HCT116 (cell line): ENCODE measurements at regions not wholly inside any gene's neighbourhood (a gene's known extent, or its start where the extent isn't known, plus 50 kb on each side); places are given as distances from the start of the nearest gene placed in this dataset.

Experiments used
- ATAC-seq: fragments of 200-7000 bp; cut with Tn5 transposase; 2 replicates; pipeline ENCODE4 v1.9.1; 2020; ENCODE audit warnings: mild to moderate bottlenecking, moderate library complexity
- BruUV-seq: library from RNA; stranded (reverse); fragments of 400-500 nt; replicated peaks from 2 replicates; lab custom pipeline; 2021; lab: Mats Ljungman, UMichigan
- CTCF ChIA-PET: fragments of 300-600 bp; sonication (Branson Sonifier 250); formaldehyde crosslinking; loops from one replicate; lab custom pipeline; 2021; ENCODE audit warnings: antibody characterized with exemption; lab: Charles Lee
- POLR2A ChIA-PET: fragments of 300-600, 350-600 bp; sonication (Branson Sonifier 250); formaldehyde crosslinking; loops from one replicate; lab custom pipeline; 2021; ENCODE audit warnings: antibody characterized with exemption; lab: Charles Lee
- RAD21 ChIA-PET, 2 experiments: fragments of 300-600 bp; sonication (Branson Sonifier 250); formaldehyde crosslinking; loops; one replicate each; lab custom pipeline; 2023; ENCODE audit warnings: low total read pairs in 2 of 2; ENCODE audit not compliant: uncharacterized antibody in 2 of 2, unreplicated experiment in 2 of 2, low non-redundant PET in 1 of 2; lab: Charles Lee
- DNase-seq: peaks from one replicate; pipeline ENCODE4 v3.0.0-alpha.2; 2010; ENCODE audit warnings: low read depth, low spot score
- H2AFZ ChIP-seq: fragments of 200-600 bp; shearing (Covaris generic), sonication (generic); 2 replicates; pipeline ENCODE4 v1.6.1; 2017; ENCODE audit warnings: low read depth, mixed run types, mixed read lengths, antibody characterized with exemption, low read length; ENCODE audit not compliant: poor library complexity, severe bottlenecking
- H3K27ac ChIP-seq: 2 replicates; pipeline ENCODE4 v1.5.1; 2012; ENCODE audit warnings: low read depth, low read length
- H3K27me3 ChIP-seq: fragments of 200-600 bp; sonication (generic); 2 replicates; pipeline ENCODE4 v1.6.1; 2016; ENCODE audit warnings: mixed run types, low read length, mixed read lengths; ENCODE audit not compliant: insufficient read depth
- H3K36me3 ChIP-seq, 2 experiments: fragments of 200-500 bp in 1 of 2; fragments of 200-600 bp in 1 of 2; sonication (Bioruptor generic) in 1 of 2; sonication (generic) in 1 of 2; 2 replicates each; pipeline versions ENCODE4 v1.5.1 to v1.6.1; 2014 to 2016; ENCODE audit warnings: low read length in 2 of 2, inconsistent platforms in 1 of 2, mixed read lengths in 1 of 2, mixed run types in 1 of 2; ENCODE audit not compliant: insufficient read depth in 2 of 2, control insufficient read depth in 1 of 2
- H3K4me1 ChIP-seq, 2 experiments: fragments of 200-600 bp in 1 of 2; sonication (generic) in 1 of 2; 2 replicates each; pipeline versions ENCODE4 v1.5.1 to v1.6.1; 2012 to 2017; ENCODE audit warnings: low read length in 2 of 2, inconsistent platforms in 1 of 2, mild to moderate bottlenecking in 1 of 2, mixed read lengths in 1 of 2, mixed run types in 1 of 2, moderate library complexity in 1 of 2; ENCODE audit not compliant: insufficient read depth in 2 of 2, control insufficient read depth in 1 of 2
- H3K4me2 ChIP-seq: fragments of 200-600 bp; sonication (generic); 2 replicates; pipeline ENCODE4 v1.6.1; 2017; ENCODE audit warnings: mixed run types, low read length, mixed read lengths
- H3K4me3 ChIP-seq, 2 experiments: fragments of 200-600 bp in 1 of 2; sonication (generic) in 1 of 2; replicated peaks in 1 of 2; 2 replicates each; pipeline ENCODE4 v1.5.1; 2011 to 2016; ENCODE audit warnings: low read length in 2 of 2, control low read depth in 1 of 2, low read depth in 1 of 2, mild to moderate bottlenecking in 1 of 2, mixed read lengths in 1 of 2, mixed run types in 1 of 2
- H3K79me2 ChIP-seq: fragments of 200-600 bp; sonication (generic); 2 replicates; pipeline ENCODE4 v1.6.1; 2017; ENCODE audit warnings: mild to moderate bottlenecking, mixed run types, low read length, moderate library complexity, mixed read lengths; ENCODE audit not compliant: insufficient read depth
- H3K9ac ChIP-seq: fragments of 200-600 bp; sonication (generic); 2 replicates; pipeline ENCODE4 v1.6.1; 2016; ENCODE audit warnings: low read length, mixed read lengths
- H3K9me2 ChIP-seq: fragments of 200-600 bp; sonication (generic), shearing (Covaris generic); 2 replicates; pipeline ENCODE4 v1.6.1; 2017; ENCODE audit warnings: mixed run types, mild to moderate bottlenecking, moderate library complexity; ENCODE audit not compliant: insufficient read depth
- H3K9me3 ChIP-seq, 2 experiments: fragments of 200-500 bp in 1 of 2; fragments of 200-600 bp in 1 of 2; sonication (Bioruptor generic) in 1 of 2; sonication (generic) in 1 of 2; 2 replicates each; pipeline ENCODE4 v1.6.1; 2014 to 2017; ENCODE audit warnings: low read length in 2 of 2, mixed read lengths in 2 of 2, inconsistent platforms in 1 of 2, low read depth in 1 of 2, mild to moderate bottlenecking in 1 of 2, mixed run types in 1 of 2, moderate library complexity in 1 of 2; ENCODE audit not compliant: control insufficient read depth in 1 of 2, insufficient read depth in 1 of 2
- H4K20me1 ChIP-seq: fragments of 200-600 bp; sonication (generic), shearing (Covaris generic); 2 replicates; pipeline ENCODE4 v1.6.1; 2017; ENCODE audit warnings: mixed run types, mild to moderate bottlenecking, moderate library complexity; ENCODE audit not compliant: insufficient read depth
- ATF3 ChIP-seq: IDR thresholded peaks from 2 replicates; pipeline ENCODE4 v1.6.1; 2012
- CBX3 ChIP-seq: IDR thresholded peaks from 2 replicates; pipeline ENCODE4 v1.6.1; 2012; ENCODE audit warnings: low read depth
- CEBPB ChIP-seq: IDR thresholded peaks from 2 replicates; pipeline ENCODE4 v1.6.1; 2012; ENCODE audit warnings: low read depth
- EZH2phosphoT487 ChIP-seq: fragments of 200-600 bp; IDR thresholded peaks from 2 replicates; pipeline ENCODE4 v1.6.1; 2018; ENCODE audit warnings: antibody characterized with exemption, borderline replicate concordance
- FOSL1 ChIP-seq: IDR thresholded peaks from 2 replicates; pipeline ENCODE4 v1.6.1; 2012; ENCODE audit warnings: low read depth
- JUND ChIP-seq: IDR thresholded peaks from 2 replicates; pipeline ENCODE4 v1.6.1; 2012
- POLR2AphosphoS5 ChIP-seq: IDR thresholded peaks from 2 replicates; pipeline ENCODE4 v1.6.1; 2011; ENCODE audit warnings: mild to moderate bottlenecking, low read depth, low read length, moderate library complexity
- RAD21 ChIP-seq: IDR thresholded peaks from 2 replicates; pipeline ENCODE4 v1.6.1; 2012; ENCODE audit warnings: low read depth, mild to moderate bottlenecking
- SIN3A ChIP-seq: IDR thresholded peaks from 2 replicates; pipeline ENCODE4 v1.6.1; 2012; ENCODE audit warnings: low read depth
- SP1 ChIP-seq: IDR thresholded peaks from 2 replicates; pipeline ENCODE4 v1.6.1; 2012; ENCODE audit warnings: low read depth
- YY1 ChIP-seq: IDR thresholded peaks from 2 replicates; pipeline ENCODE4 v1.6.1; 2011; ENCODE audit warnings: low read length, low read depth, moderate library complexity, mild to moderate bottlenecking; ENCODE audit not compliant: insufficient replicate concordance; ENCODE audit errors: extremely low read depth
- ZFX ChIP-seq: fragments of 450-650 bp; IDR thresholded peaks from 2 replicates; pipeline ENCODE4 v1.6.1; 2017
- ZNF274 ChIP-seq: fragments of 200-500 bp; sonication (Bioruptor generic); IDR thresholded peaks from 2 replicates; pipeline ENCODE4 v1.6.1; 2014; ENCODE audit warnings: mild to moderate bottlenecking, low read depth, low read length, inconsistent platforms
- intact Hi-C: fragments of 100-400 bp; cut with micrococcal nuclease; formaldehyde crosslinking; loops from 2 replicates; pipeline ENCODE4 v1.10.0; 2022
- TF ChIP-seq, protein P1 (sequence below): IDR thresholded peaks from 2 replicates; pipeline ENCODE4 v1.6.1; 2011; ENCODE audit warnings: mild to moderate bottlenecking, low read length, moderate library complexity; ENCODE audit not compliant: insufficient replicate concordance; ENCODE audit errors: extremely low read depth
- TF ChIP-seq, protein P2 (sequence below): IDR thresholded peaks from 2 replicates; pipeline ENCODE4 v1.6.1; 2012
- TF ChIP-seq, protein P3 (sequence below): IDR thresholded peaks from 2 replicates; pipeline ENCODE4 v1.6.1; 2012; ENCODE audit warnings: low read depth

DNA sequence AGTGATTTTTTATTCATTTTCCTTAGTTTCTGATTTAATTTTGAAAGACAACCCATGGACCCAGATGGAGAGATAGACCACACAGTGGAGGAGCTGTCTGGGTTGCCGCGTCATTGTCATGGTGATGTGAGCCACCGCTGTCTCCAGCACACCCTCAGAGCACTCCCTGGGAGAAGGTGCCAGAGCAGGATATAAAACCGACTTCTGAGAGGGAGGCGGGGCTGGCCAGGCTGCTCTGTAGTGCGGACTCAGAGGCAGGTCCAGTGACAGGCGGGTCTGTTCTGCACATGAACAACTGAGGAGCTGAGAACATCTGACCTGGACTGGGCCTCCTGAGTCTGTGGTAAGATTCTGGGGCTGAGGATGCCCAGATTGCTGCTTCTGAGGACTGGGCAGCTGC is 216.3 kb upstream of the NLRP1 start:
- BruUV-seq = no TSS peak
- Histone ChIP-seq H3K79me2 (no peaks in the 10 kb centered on the region), H3K9me3 (no peaks in the 10 kb centered on the region), H3K4me1 (no peaks in the 10 kb centered on the region), H3K27me3 (peaks cover 38% of the 10 kb centered on the region), H3K9me2 (no peaks in the 10 kb centered on the region), H3K4me3 (no peak overlapping the region), H4K20me1 (no peaks in the 10 kb centered on the region), H3K9ac (no peak overlapping the region), H3K36me3 (no peaks in the 10 kb centered on the region), H3K27ac (no peak overlapping the region), H3K4me2 (no peak overlapping the region), H2AFZ (no peak overlapping the region)
- intact Hi-C loops = no loop called here
- TF ChIP-seq FOSL1 (no peak), CBX3 (no peak), CEBPB (no peak), SIN3A (no peak), RAD21 (no peak), JUND (no peak), POLR2AphosphoS5 (no peak), EZH2phosphoT487 (no peak), ZFX (no peak), YY1 (no peak), SP1 (no peak), ZNF274 (no peak), ATF3 (no peak)
- TF ChIP-seq, protein P1, sequence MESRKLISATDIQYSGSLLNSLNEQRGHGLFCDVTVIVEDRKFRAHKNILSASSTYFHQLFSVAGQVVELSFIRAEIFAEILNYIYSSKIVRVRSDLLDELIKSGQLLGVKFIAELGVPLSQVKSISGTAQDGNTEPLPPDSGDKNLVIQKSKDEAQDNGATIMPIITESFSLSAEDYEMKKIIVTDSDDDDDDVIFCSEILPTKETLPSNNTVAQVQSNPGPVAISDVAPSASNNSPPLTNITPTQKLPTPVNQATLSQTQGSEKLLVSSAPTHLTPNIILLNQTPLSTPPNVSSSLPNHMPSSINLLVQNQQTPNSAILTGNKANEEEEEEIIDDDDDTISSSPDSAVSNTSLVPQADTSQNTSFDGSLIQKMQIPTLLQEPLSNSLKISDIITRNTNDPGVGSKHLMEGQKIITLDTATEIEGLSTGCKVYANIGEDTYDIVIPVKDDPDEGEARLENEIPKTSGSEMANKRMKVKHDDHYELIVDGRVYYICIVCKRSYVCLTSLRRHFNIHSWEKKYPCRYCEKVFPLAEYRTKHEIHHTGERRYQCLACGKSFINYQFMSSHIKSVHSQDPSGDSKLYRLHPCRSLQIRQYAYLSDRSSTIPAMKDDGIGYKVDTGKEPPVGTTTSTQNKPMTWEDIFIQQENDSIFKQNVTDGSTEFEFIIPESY = no peak
- TF ChIP-seq, protein P2, sequence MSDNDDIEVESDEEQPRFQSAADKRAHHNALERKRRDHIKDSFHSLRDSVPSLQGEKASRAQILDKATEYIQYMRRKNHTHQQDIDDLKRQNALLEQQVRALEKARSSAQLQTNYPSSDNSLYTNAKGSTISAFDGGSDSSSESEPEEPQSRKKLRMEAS = no peak
- TF ChIP-seq, protein P3, sequence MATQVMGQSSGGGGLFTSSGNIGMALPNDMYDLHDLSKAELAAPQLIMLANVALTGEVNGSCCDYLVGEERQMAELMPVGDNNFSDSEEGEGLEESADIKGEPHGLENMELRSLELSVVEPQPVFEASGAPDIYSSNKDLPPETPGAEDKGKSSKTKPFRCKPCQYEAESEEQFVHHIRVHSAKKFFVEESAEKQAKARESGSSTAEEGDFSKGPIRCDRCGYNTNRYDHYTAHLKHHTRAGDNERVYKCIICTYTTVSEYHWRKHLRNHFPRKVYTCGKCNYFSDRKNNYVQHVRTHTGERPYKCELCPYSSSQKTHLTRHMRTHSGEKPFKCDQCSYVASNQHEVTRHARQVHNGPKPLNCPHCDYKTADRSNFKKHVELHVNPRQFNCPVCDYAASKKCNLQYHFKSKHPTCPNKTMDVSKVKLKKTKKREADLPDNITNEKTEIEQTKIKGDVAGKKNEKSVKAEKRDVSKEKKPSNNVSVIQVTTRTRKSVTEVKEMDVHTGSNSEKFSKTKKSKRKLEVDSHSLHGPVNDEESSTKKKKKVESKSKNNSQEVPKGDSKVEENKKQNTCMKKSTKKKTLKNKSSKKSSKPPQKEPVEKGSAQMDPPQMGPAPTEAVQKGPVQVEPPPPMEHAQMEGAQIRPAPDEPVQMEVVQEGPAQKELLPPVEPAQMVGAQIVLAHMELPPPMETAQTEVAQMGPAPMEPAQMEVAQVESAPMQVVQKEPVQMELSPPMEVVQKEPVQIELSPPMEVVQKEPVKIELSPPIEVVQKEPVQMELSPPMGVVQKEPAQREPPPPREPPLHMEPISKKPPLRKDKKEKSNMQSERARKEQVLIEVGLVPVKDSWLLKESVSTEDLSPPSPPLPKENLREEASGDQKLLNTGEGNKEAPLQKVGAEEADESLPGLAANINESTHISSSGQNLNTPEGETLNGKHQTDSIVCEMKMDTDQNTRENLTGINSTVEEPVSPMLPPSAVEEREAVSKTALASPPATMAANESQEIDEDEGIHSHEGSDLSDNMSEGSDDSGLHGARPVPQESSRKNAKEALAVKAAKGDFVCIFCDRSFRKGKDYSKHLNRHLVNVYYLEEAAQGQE = no peak
- RAD21 ChIA-PET = no interaction called here
- POLR2A ChIA-PET = no interaction called here
- DNase-seq (no peak), ATAC-seq (no peak)
- CTCF ChIA-PET = no interaction called here
